Ovary (tissue), 3 donors: ENCODE measurements at regions not wholly inside any gene's neighbourhood (a gene's known extent, or its start where the extent isn't known, plus 50 kb on each side); places are given as distances from the start of the nearest gene placed in this dataset.

Experiments
- EP300 ChIP-seq: sonication (generic); formaldehyde crosslinking; IDR thresholded peaks from one replicate; pipeline ENCODE4 v1.6.1; 2017; ENCODE audit warnings: antibody characterized with exemption
- TF ChIP-seq, protein P1 (sequence below), 3 donors: fragments of 450-650 bp in 2 of 3; fragments of 200-600 bp in 1 of 3; IDR thresholded peaks; one replicate each; pipeline versions ENCODE4 v1.5.1 to v1.8.0; 2016 to 2022; ENCODE audit warnings: antibody characterized with exemption in 3 of 3, mild to moderate bottlenecking in 1 of 3
- donor health status: DM: no; HTN: no; CAD: no.

DNA sequence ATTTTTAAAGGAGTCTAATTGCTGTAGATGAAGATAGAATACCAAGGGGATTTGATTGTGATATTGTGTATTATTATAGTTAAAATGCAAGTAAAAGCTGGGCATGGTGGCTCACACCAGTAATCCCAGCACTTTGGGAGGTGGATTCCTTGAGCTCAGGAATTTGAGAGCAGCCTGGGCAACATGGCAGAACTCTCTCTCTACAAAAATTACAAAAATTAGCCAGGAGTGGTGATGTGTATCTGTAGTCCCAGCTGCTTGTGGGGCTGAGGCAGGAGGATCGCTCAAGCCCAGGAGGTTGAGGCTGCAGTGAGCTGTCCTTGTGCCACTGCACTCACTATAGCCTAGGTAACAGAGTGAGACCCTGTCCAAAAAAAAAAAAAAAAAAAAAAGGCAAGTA lies 687.0 kb downstream of the NUP35 start:
- TF ChIP-seq, protein P1, sequence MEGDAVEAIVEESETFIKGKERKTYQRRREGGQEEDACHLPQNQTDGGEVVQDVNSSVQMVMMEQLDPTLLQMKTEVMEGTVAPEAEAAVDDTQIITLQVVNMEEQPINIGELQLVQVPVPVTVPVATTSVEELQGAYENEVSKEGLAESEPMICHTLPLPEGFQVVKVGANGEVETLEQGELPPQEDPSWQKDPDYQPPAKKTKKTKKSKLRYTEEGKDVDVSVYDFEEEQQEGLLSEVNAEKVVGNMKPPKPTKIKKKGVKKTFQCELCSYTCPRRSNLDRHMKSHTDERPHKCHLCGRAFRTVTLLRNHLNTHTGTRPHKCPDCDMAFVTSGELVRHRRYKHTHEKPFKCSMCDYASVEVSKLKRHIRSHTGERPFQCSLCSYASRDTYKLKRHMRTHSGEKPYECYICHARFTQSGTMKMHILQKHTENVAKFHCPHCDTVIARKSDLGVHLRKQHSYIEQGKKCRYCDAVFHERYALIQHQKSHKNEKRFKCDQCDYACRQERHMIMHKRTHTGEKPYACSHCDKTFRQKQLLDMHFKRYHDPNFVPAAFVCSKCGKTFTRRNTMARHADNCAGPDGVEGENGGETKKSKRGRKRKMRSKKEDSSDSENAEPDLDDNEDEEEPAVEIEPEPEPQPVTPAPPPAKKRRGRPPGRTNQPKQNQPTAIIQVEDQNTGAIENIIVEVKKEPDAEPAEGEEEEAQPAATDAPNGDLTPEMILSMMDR (IDR thresholded peaks at IDR 0.05) = no peak
- no peak for TF ChIP-seq EP300
